Mesodermal cell (in vitro differentiated cells): ENCODE measurements at regions not wholly inside any gene's neighbourhood (a gene's known extent, or its start where the extent isn't known, plus 50 kb on each side); places are given as distances from the start of the nearest gene placed in this dataset.

Source experiments
- H3K27ac ChIP-seq: 2 replicates; pipeline ENCODE4 v1.7.0; 2013; ENCODE audit warnings: mild to moderate bottlenecking, low read depth, low read length, moderate library complexity; ENCODE audit not compliant: severe bottlenecking
- H3K36me3 ChIP-seq: 2 replicates; pipeline ENCODE4 v1.7.1; 2013; ENCODE audit warnings: mild to moderate bottlenecking, low read length, moderate library complexity; ENCODE audit not compliant: control insufficient read depth, insufficient read depth
- H3K4me1 ChIP-seq: one replicate; pipeline ENCODE4 v1.7.1; 2013; ENCODE audit warnings: mild to moderate bottlenecking, low read length; ENCODE audit not compliant: insufficient read depth, control insufficient read depth, poor library complexity, severe bottlenecking
- H3K4me3 ChIP-seq: 2 replicates; pipeline ENCODE4 v1.7.0; 2013; ENCODE audit warnings: low read length, control low read depth, mild to moderate bottlenecking; ENCODE audit not compliant: insufficient read depth, poor library complexity, severe bottlenecking; ENCODE audit errors: extremely low read depth
- H3K9me3 ChIP-seq: 2 replicates; pipeline ENCODE4 v1.7.1; 2013; ENCODE audit warnings: mild to moderate bottlenecking, low read length, moderate library complexity; ENCODE audit not compliant: control insufficient read depth
- WGBS, 2 experiments: methylation state at CpG; one replicate each; pipeline ENCODE4 v1.1.5; 2013; ENCODE audit warnings: missing lambda C conversion rate in 2 of 2; ENCODE audit not compliant: insufficient coverage in 2 of 2; 5-methylcytosine and 5-hydroxymethylcytosine counted together

DNA sequence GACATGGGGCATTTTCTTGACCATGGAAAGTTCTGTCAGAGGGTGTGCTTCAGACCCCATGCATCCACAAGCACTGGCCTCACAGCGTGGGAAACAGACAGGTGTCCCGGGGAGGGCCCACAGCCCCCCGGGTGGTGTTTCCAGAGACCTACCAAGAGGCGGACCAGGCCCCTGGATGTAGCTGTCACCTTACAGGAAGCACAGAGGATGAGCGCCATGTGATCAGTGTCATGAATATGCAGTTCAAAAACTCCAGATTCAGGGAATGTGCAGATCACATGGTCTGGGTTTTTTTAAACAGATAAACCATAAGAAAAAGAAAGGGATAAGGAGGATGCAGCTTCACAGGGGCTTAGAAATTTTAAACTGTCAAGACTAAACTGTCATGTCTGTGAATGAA lies 61.0 kb upstream of the SPATA13 start:
- no peaks in the 10 kb centered on the region for H3K9me3 ChIP-seq
- H3K36me3 ChIP-seq: no peaks in the 10 kb centered on the region
- WGBS, 2 experiments: 81 to 96% methylated on average over 5 of the region's 5 CpGs
- no peak overlapping the region for H3K27ac ChIP-seq
- H3K4me1 ChIP-seq: no peaks in the 10 kb centered on the region
- no peak overlapping the region for H3K4me3 ChIP-seq

DNA sequence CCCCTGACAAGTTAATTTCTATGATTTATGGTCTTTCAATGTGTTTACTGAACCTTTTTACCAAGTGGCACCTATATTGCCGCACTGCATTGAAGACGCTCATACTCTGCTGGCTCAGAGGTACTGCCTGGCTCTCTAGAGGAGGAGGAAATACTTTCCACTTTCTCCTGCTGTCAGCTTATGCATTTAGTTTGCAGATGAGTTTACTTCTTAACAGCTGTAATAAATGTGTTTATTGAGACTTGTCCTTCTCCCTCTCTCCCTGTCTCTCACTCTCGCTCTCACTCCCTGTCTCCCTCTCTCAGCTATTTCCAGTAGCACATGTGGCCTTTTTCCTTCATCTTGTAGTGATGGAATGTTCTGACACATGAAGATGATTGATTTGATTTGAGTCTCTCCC lies 60.3 kb upstream of the SPATA13 start:
- no peaks in the 10 kb centered on the region for H3K9me3 ChIP-seq
- H3K4me1 ChIP-seq: no peaks in the 10 kb centered on the region
- H3K36me3 ChIP-seq: no peaks in the 10 kb centered on the region
- 100% methylated on average over 2 of the region's 3 CpGs; no CpG with 5 or more reads in 1 of the 2 experiments for WGBS, 2 experiments
- no peak overlapping the region for H3K27ac ChIP-seq
- H3K4me3 ChIP-seq: no peak overlapping the region

DNA sequence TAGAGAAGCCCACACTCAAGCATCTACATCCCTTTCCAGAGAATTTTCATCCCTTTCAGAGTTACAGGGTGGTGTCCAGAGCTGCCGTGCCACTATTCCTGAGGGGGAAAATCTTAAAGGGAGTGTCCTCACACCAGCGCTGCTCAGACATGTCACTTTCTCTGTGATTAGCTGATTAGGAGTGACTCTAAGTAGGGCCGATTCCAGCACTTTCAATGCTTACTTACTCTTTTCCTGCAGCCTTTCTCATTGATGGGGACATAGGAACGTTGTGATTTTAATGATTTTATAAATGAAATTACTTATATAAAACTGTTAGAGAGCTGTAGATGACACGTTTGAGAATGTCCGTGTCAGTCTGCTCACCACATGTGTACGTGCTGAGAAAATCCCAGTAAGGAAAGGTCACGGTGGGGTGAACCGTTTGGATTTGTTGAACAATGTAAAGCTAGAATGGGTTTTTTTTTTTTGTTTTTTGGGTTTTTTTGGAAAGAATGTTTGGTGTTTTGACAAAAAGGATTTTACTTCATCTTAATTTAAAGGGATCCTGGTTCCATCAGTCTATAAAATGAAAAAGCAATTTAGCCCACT lies 56.6 kb upstream of the SPATA13 start:
- no peaks in the 10 kb centered on the region for H3K36me3 ChIP-seq
- no peak overlapping the region for H3K4me3 ChIP-seq
- 71 to 97% methylated on average over 6 to 7 of the region's 9 CpGs for WGBS, 2 experiments
- no peaks in the 10 kb centered on the region for H3K9me3 ChIP-seq
- H3K27ac ChIP-seq: no peak overlapping the region
- H3K4me1 ChIP-seq: no peaks in the 10 kb centered on the region

DNA sequence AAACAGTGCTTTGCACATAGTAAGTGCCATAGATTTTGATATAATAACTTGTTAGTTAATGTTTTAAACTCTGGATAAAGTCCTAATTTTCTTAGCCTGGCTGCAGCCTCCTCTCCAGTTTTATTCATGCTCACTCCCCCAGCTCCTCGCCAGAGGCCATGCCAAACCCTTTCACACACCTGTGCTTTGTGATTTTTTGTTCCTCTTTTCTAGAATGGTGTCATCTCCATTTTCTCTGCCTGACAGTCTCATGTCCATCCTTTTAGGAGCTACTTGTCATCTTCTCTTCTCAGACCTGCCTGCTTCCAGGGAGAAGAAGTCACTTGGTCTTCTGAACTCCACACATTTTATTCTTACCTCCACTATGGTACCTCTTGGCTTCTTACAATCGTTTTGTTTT lies 55.8 kb upstream of the SPATA13 start:
- no peaks in the 10 kb centered on the region for H3K4me1 ChIP-seq
- H3K27ac ChIP-seq: no peak overlapping the region
- H3K4me3 ChIP-seq: no peak overlapping the region
- H3K36me3 ChIP-seq: no peaks in the 10 kb centered on the region
- WGBS, 2 experiments: 100% methylated on average over 1 of the region's 2 CpGs
- H3K9me3 ChIP-seq: no peaks in the 10 kb centered on the region

DNA sequence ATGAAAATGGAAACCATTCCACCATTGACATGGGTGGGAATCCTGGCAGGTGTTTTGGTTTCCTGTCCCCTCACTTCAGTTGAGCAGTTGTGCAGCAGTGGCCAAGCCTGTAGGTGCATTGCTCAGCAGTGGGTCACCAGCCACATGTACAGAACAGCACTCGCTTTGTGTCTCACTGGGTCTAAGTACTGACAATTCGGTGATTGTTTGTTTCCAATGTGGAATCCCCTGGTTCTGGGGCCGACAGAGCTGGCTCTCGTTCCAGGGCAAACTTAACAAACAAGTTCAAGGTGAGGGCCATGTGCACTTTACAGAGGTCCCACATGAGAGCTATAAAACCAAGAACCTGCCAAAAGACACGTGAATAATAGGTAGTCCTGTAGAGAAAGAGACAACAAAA lies 54.1 kb upstream of the SPATA13 start:
- H3K36me3 ChIP-seq: no peaks in the 10 kb centered on the region
- WGBS, 2 experiments: 82 to 84% methylated on average over 4 to 5 of the region's 5 CpGs
- no peaks in the 10 kb centered on the region for H3K4me1 ChIP-seq

DNA sequence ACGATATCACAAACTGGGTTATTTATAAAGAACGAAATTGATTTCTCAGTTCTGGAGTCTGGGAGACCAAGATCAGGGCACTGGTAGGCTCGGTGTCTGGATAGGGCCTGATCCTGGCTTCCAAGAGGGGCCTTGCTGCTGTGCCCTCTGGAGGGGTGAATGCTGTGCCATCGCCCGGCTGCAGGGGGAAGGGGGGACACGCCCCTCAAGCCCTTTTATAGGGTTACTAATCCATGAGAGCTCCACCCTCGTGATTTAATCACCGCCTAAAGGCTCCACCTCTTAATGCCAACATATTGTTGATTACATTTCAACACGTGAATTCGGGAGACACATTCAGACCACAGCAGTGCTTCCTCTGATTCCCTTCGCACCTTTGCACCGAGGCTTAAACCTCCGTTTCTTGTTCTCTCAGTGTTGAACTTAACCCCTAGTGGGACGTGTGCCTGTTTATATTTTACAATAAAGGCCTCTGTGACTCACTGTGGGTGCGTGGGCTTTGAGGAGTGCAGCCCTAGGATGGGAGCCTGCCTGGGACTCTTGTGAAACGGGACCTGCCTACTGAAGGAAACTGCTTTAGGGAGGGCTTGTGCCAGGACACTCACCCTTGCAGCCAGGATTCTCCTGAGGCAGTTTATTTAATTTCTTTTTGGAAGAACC lies 52.4 kb upstream of the SPATA13 start:
- Histone ChIP-seq H3K4me1 (peaks cover 9% of the 10 kb centered on the region), H3K4me3 (no peak overlapping the region), H3K9me3 (no peaks in the 10 kb centered on the region), H3K27ac (no peak overlapping the region), H3K36me3 (no peaks in the 10 kb centered on the region)
- WGBS, 2 experiments: 83 to 87% methylated on average over 14 of the region's 16 CpGs

More for the DNA sequence above, 54.1 kb upstream of the SPATA13 start:
- Histone ChIP-seq H3K9me3 (no peaks in the 10 kb centered on the region), H3K27ac (no peak overlapping the region), H3K4me3 (no peak overlapping the region)

DNA sequence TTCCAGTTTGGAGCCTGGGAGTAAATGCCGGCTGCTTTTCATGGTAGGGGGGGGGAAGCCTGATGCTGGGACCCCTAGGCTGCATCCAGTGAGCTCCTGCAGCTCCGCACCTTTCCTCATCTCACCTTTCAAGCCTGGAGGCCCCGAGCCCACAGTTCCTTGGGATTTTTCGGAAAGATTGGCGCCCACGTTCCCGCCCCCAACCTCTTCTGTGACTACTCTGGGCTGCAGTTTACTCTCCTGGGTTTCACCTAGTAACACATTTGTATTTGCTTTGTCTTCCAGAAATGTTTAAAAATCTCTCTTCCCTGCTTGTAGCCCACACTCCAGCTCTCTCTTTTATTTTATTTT lies 51.9 kb upstream of the SPATA13 start:
- Histone ChIP-seq H3K36me3 (no peaks in the 10 kb centered on the region), H3K4me3 (no peak overlapping the region), H3K27ac (no peak overlapping the region), H3K4me1 (peaks cover 9% of the 10 kb centered on the region), H3K9me3 (no peaks in the 10 kb centered on the region)
- 92% methylated on average over 6 to 7 of the region's 7 CpGs for WGBS, 2 experiments

DNA sequence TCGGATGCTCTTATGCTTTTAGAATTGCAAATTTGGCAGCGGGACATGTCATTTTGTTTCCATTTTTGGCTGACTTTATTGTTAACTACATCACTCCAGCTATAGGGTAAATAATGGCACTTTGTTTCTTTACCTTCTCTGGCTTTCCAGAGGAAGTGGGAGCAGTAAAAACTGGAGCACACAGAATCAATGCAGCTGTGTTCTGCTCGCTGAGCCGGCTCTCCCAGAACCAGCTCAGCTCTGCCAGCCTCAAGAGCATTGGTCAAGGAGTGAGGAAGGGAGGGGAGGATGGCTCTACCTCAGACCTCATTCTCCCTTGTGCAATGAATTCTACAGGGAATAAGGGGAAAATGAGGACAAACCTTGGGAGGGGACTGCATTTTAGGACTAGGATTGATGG lies 50.5 kb upstream of the SPATA13 start:
- no peaks in the 10 kb centered on the region for H3K9me3 ChIP-seq
- no peak overlapping the region for H3K4me3 ChIP-seq
- H3K36me3 ChIP-seq: no peaks in the 10 kb centered on the region
- H3K4me1 ChIP-seq: peaks cover 9% of the 10 kb centered on the region
- H3K27ac ChIP-seq: no peak overlapping the region
- 72 to 92% methylated on average over 3 to 4 of the region's 4 CpGs for WGBS, 2 experiments
